CMK (cell line): ENCODE measurements at regions not wholly inside any gene's neighbourhood (a gene's known extent, or its start where the extent isn't known, plus 50 kb on each side); places are given as distances from the start of the nearest gene placed in this dataset.

Experiments used
- DNase-seq: peaks from one replicate; pipeline ENCODE4 v3.0.0-alpha.2; 2010; ENCODE audit warnings: low read depth

DNA sequence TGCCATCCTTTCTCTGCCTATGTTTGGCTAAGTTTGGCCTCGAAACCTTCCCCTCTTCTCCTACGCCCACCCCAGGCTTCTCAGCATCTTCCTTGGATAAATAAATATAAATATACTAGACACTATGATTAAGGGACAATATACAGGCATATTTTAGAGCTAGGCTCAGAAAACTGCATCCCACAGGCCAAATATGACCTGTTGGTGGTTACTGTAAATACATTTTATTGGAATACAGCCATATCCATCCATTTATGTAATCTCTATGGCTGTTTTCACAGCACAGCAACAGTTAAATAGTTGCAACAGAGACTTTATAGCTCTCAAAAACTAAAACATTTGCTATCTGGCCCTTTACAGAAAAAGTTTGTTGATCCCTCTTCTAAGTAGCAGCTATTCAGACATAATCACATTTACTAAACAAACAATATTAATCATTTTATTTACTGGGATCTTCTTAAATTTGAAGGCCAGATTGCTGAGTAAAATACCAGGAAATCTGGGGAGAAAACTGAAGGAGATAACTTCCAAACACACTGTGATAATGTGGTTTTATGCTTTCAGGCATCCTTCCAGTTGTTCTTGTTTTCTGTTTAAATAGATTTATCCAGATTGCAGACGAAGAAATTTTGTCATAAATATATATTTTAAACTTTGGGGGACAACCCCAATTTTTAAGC, 269.7 kb upstream of the THRB start:
- no peak for DNase-seq

- DNase-seq = no peak
Measured at GRCh38 chr3:24765399-24765798, 270.7 kb upstream of the THRB start.

- no peak for DNase-seq
Measured at GRCh38 chr3:24769918-24770317, 275.3 kb upstream of the THRB start.

DNA sequence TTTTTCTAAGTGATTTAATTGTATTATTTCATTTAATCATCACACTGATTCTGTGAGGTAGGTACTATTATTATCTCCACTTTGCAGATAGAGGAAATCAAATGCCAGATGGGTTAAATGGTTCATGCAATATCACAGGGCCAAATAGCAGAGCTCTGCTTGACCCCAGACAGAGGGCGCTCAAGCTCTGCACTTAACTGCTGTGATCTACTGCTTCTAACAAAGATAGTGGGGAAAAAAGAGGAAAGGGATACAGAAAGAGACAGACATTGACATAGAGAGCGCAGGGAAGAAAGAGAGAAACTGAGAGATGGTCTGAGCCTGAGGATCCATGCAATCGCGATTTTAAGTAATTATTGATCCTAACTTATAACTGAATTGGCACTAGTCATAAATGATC, 279.1 kb upstream of the THRB start:
- DNase-seq = peak; percentile 11

DNA sequence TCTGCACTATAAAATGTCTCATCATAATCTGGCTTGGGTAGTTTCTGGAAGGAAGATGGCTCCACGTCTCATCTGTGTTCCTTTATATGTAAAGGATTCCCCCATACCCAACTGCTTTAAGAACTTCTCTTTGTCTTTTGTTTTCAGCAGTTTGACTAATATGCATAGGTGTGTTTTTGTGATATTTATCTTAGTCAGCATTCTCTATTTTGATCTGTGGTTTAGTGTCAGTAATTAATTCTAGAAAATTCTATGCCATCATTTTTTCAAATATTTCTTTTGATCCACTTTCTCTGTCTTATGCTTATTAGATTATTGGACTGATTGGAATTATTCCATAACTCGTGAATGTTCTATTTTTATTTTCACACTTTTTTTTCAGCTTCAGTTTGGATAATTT, 286.3 kb upstream of the THRB start:
- DNase-seq = no peak

DNA sequence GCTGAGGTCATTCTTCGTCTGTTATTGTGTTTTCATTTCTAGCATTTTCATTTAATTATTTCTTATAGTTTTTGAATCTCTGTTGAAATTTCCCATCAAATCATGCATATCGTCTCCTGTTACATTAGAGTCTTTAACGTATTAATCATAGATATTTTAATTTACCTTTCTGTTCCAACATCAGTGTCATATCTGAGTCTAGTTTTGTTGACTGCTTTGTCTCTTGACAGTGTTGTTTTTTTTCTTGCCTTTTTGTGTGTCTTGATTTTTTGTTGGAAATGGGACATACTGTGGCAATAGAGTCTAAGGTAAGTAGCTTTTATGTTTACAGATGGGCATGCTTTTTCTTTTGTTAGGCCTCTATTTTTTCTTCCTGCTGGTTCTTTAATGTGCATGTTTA, 286.8 kb upstream of the THRB start:
- DNase-seq = no peak

DNA sequence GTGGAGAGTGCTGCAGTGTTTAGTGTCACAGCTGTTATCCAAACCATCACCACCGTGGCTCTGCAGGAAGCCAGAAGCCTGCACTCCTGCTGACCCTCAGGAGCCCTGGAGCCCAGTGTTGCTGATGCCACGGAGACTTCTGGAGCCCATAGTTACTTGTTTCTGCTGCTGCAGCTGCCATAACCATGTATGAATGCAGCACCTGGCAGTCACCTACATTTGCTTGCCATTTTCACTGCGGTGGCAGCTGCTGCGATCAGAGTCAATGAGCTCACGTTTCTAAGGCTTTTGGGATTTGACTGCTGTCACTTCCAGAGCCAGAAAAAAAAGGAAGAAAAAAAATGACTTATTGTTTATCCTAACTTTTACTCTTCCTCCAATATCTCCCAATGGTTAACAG, 299.2 kb upstream of the THRB start:
- no peak for DNase-seq

GRCh38 chr3:24802614-24803013, 308.0 kb upstream of the THRB start:
- DNase-seq = no peak

DNA sequence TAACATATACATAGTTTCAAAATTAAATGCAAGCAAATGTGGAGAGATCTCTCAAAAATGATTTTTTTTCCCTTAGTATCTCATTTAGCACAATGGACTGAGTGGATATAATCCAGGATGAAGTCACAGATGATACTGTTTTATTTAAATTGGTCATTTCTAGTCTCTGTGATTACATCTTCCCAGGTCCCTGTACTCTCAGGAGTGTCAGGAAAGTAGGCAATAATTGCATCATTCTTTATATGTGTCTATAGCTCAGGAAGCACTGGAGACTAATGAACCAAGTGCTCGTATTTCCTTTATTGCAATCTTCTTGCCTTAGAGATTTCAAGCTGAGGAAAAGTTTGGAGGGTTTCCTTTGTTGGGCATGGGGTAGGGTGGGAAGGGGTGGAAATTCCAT, 309.4 kb upstream of the THRB start:
- no peak for DNase-seq

DNA sequence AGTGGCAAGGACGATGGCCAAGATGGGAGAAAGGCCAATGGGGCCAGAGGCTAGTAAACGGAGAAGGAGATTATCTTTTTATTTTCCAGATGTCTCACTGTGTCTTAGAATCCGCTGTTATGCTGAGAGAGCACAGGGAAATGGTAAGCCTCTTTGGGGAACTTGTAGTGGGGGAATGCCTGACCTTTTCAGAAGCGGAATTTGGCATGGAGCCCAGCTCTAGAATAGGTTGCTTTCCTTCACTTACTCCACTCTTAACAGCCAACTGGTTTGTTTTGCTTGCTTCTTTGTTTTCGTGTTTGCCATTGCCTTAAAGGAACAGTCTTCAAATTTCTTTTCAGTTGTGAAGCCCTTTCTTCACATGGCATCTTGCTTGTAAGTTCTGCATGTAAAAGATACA, 316.2 kb upstream of the THRB start:
- DNase-seq = no peak

DNA sequence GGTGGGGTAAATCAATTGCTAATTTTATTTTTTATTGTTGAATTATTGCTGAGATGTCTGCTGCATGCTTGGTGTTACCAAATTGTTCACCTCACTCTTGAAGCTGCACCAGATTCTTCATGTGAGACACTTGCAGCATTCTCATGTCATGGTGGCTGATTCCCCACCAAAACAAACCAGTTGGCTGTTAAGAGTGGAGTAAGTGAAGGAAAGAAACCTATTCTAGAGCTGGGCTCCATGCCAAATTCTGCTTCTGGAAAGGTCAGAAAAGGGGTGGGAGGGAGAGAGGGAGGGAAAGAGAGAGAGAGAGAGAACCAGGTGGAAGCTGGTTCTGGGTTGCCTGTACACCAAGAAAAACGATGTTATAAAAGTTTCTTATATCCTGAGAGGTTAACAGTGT, 317.5 kb upstream of the THRB start:
- DNase-seq = no peak

- DNase-seq = no peak
Measured at GRCh38 chr3:24818055-24818454, 323.4 kb upstream of the THRB start.

DNA sequence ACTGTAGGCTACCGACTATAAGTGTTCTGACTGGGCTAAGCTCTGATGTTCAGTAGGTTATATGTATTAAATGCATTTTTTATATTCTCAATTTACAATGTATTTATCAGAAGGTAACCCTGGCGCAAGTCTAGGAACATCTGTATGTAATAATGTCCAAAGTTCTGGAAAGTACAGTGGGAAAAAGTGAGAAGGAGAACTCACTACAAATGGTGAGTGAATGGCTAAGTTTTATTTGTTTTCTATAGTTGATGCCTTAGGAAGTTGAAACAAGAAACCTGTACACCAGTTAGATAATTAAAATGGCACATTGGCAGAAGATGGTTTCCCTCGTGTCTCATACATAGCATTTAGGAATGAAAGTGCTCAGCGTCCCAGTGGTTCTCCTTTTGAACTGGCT, 333.4 kb upstream of the THRB start:
- DNase-seq = no peak

DNA sequence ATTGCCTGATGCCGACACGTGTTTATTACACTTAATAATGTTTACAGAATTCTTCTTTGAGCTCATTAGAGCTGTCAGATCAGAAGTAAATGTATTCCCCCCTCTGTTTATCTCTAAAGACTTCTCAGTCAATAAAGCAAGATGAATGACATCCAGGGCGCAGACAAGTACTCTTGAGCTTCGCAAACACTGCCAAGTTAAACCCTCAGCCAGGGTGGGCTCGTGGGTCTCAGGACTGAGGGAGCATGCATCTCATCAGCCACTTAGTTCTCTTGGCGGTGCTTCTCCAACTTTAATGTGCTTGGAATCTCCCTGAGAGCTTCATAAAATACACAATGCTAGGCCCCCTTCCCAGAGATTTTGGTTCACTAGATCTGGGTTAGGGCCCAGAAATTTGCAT, 333.9 kb upstream of the THRB start:
- no peak for DNase-seq

DNA sequence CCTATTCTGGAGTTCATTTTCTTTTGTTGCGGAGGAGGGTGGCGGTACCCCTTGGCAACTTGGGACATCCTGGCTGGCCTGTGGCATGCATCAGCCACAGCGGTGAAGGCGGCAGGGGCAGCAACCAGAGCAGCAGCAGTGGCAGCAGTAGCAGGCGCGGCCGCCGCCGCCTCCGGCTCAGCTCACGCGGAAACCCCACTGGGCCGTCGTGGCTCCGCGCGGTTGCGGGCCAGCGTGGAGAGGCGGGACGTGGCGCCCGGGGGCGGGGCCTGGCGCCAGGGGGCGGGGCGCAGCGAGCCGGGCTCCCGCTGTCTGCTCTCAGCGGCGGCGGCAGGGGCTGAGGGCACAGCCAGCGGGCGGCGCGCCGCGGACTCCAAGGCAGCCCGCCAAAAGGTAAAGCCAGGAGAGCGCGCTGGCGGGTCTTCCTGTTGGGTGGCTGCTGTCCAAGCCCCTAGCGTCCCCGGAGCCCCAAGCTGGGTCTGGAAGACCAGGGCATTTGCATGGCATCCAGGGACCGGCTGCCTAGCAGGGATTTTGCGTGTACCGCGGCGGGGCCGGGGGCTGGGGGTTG, 334.4 kb upstream of the THRB start:
- DNase-seq = no peak

DNA sequence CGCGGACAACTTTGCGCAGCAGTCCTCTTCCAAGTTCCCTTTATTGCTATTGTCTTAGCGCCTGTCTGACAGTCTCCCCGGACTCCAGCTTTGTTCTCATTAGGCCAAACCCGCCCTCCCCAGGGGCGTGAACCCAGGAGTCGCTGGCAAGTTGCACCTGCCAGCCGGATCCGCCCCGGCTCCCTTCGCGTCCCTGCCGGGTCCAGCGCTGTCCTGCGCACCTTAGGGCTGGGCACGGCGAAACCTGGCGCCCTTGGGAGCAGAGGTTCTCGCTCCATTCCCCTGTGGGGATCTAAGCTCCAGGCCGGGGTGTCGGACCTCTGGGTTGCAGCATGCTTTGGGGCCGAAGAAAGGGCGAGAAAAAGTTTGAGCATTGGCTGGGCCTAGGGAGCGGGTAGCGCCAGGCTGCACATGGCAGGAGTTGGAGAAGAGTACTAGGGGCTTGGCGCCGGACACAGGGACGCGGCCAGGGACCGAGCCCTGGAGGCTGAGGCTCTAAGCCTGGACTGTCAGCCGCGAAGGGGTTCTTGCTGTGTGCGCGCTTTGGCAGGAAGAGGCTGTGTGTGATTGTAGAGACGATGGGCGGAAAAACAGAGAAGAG, 335.1 kb upstream of the THRB start:
- DNase-seq = no peak

DNA sequence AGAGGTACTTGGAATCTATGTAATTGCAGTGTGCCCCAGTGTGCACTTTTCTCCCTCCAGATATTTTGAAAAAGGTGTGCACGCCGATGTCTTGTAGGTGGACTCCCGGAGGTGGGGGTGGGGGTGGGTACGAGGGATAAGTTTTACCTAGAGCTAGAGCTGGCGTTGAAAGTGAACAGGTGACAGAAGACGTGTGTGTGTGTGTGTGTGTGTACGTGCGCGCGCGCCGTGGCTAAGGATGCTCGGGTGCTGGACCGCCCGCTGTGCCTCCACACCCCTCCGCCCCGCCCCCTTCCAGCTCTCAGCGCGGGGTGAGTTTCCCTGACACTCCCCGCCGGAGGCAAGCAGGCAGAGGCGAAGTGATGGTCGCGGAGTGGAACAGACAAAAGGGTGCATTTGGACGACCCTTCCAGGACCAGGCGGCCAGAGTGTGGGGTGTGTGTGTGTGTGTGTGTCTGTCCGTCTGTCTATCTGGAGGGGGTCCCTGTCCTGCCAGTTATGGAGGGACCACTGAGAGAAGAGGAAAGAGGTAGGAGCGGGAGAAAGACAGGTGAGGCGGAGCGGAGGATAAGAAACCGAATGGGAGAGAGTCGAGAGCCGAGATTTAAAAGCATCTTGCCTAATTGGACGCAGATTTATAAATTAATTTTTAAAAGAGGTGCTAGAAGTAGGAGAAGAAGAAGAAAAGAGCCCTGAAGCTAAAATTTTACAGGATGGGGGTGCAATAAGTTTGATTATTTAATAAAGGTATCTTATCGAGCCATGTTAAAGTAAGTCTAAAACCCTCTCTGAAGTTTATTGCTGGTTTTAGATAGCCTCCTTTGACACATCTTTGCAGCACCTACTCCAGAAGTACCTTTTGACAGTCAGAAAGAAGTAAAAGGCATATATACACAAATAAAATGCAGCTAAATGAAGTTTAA, 335.8 kb upstream of the THRB start:
- no peak for DNase-seq

DNA sequence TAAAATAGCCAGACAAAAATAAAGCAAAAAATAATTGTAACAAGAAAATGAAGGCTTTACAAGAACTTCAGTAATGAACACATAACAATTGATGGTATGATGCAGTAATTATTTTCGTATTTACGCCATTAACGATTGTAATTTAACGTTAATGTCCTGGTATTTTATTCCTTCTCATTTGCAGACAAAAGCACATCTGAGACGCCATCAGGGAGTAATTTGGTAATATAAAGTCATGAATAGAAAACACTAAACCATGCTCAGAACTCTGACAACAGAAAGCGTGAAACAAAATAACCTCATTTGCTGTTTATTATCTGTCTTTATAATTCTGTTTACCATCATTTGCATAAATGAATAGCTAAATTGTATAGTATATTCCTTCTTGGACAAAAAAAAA, 336.6 kb upstream of the THRB start:
- no peak for DNase-seq

DNA sequence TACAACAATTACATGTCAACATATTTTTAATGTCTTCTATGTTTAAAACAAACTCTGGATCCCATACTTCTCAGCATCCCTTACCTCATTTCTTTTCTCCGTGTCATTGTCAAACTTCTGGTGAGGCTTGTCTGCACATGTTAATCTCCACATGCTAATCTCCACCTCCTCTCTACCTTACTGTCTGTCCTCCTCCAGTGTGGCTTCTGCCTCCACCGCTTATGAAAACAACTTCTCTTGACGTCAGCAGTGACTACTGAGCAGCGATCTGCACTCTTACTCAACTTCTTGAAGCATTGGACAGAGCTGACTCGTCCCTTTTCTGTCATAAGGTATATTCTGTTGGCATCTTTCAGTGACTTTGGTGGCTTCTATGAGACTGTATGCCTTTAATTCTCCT, 338.2 kb upstream of the THRB start:
- no peak for DNase-seq

DNA sequence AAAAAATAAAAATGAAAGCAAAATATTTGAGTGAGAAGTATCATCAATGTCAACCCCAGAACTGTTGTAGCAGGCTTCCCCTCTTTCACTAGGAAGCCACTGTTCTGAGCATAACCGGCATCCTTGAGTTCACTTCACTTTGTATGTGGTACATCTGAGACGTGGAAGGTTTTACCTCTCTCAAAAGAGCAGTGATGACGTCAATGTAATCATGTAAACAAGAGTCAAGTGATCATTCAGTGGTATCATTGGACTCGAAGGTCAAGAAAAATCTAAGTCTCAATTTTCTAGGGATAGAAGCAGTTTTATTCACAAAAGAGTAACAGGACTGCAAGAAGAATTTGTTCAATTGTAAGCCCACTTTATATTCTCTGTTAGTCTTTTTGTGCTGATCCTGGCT, 339.8 kb upstream of the THRB start:
- DNase-seq = no peak

DNA sequence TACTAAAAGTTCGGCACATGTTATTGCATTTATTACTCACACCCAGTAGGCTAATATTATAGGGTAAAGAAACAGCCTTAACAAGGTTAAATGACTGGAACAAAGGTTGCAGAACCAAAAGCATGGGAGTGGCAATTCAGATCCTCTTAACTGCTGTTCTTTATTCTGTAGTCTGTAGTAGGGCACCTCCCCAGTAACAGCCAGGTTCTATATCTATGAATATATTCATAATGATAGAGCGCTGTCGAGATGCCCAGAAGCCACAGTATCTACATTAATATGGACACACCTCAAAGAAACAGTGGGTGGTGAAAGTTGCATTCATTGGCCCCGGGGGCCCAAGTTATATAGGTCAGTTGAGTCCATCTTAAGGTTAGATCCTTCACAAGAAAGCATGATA, 340.9 kb upstream of the THRB start:
- DNase-seq = no peak

GRCh38 chr3:24837601-24838000, 343.0 kb upstream of the THRB start:
- no peak for DNase-seq

- no peak for DNase-seq
Measured at GRCh38 chr3:24838533-24838932, 343.9 kb upstream of the THRB start.
